GM23338 (cell line): ENCODE measurements at regions not wholly inside any gene's neighbourhood (a gene's known extent, or its start where the extent isn't known, plus 50 kb on each side); places are given as distances from the start of the nearest gene placed in this dataset.
A peak's percentile ranks its signal among the peaks of the same experiment; 100 is the strongest.

Source experiments
- ATAC-seq: fragments of 200-7000 bp; cut with Tn5 transposase; 3 replicates; pipeline ENCODE4 v1.9.1; 2020
- DNase-seq: peaks from one replicate; pipeline ENCODE4 v3.0.0-alpha.2; 2015; ENCODE audit warnings: low spot score
- H2AFZ ChIP-seq: fragments of 200-600 bp; sonication (generic); 2 replicates; pipeline ENCODE4 v1.8.0; 2016; ENCODE audit warnings: antibody characterized with exemption, mild to moderate bottlenecking, moderate library complexity
- H3F3A ChIP-seq: fragments of 200-600 bp; sonication (generic); replicated peaks from 2 replicates; pipeline ENCODE4 v1.8.0; 2017; ENCODE audit warnings: antibody characterized with exemption, mixed run types, low read depth
- H3K27ac ChIP-seq: fragments of 200-600 bp; sonication (generic); 2 replicates; pipeline ENCODE4 v1.6.1; 2016; ENCODE audit warnings: low read depth
- H3K27me3 ChIP-seq: fragments of 200-600 bp; sonication (generic); 2 replicates; pipeline ENCODE4 v1.8.0; 2016; ENCODE audit warnings: mild to moderate bottlenecking, mixed run types, moderate library complexity; ENCODE audit not compliant: insufficient read depth
- H3K36me3 ChIP-seq: fragments of 200-600 bp; sonication (generic); 2 replicates; pipeline ENCODE4 v1.8.0; 2016; ENCODE audit warnings: mild to moderate bottlenecking; ENCODE audit not compliant: insufficient read depth
- H3K4me1 ChIP-seq: fragments of 200-600 bp; sonication (generic); 2 replicates; pipeline ENCODE4 v1.8.0; 2016; ENCODE audit warnings: mild to moderate bottlenecking, moderate library complexity; ENCODE audit not compliant: insufficient read depth
- H3K4me2 ChIP-seq: fragments of 200-600 bp; sonication (generic); 2 replicates; pipeline ENCODE4 v1.7.1; 2017; ENCODE audit warnings: mixed run types
- H3K4me3 ChIP-seq: fragments of 200-600 bp; sonication (generic); 2 replicates; pipeline ENCODE4 v1.6.1; 2016; ENCODE audit warnings: mixed run types
- H3K79me2 ChIP-seq: fragments of 200-600 bp; sonication (generic); replicated peaks from 2 replicates; pipeline ENCODE4 v1.8.0; 2017; ENCODE audit warnings: mild to moderate bottlenecking; ENCODE audit not compliant: insufficient read depth
- H3K9me2 ChIP-seq: fragments of 200-600 bp; sonication (generic); 2 replicates; pipeline ENCODE4 v1.8.0; 2017; ENCODE audit not compliant: insufficient read depth
- H4K20me1 ChIP-seq: fragments of 200-600 bp; sonication (generic); replicated peaks from 2 replicates; pipeline ENCODE4 v1.8.0; 2017; ENCODE audit warnings: mild to moderate bottlenecking; ENCODE audit not compliant: insufficient read depth
- H3K27ac Mint-ChIP-seq: 2 replicates; pipeline ENCODE4 v1.8.0; 2020; ENCODE audit warnings: inconsistent platforms, mild to moderate bottlenecking, moderate library complexity, mixed read lengths
- H3K27me3 Mint-ChIP-seq: 3 replicates; pipeline ENCODE4 v1.8.0; 2022; ENCODE audit warnings: low read depth, mild to moderate bottlenecking, moderate library complexity, mixed read lengths, inconsistent platforms; ENCODE audit not compliant: insufficient read depth, poor library complexity
- H3K36me3 Mint-ChIP-seq: 3 replicates; pipeline ENCODE4 v1.8.0; 2021; ENCODE audit warnings: low read depth, mild to moderate bottlenecking, inconsistent platforms, moderate library complexity, mixed read lengths
- H3K4me1 Mint-ChIP-seq: 3 replicates; pipeline ENCODE4 v1.8.0; 2020; ENCODE audit warnings: mild to moderate bottlenecking, inconsistent platforms, mixed read lengths
- H3K4me3 Mint-ChIP-seq: 3 replicates; pipeline ENCODE4 v1.8.0; 2021; ENCODE audit warnings: moderate library complexity, mild to moderate bottlenecking, inconsistent platforms, mixed read lengths
- H3K9me3 Mint-ChIP-seq: 3 replicates; pipeline ENCODE4 v1.8.0; 2020; ENCODE audit warnings: moderate library complexity, mild to moderate bottlenecking, inconsistent platforms, mixed read lengths
- POLR2AphosphoS5 ChIP-seq: IDR thresholded peaks from 2 replicates; pipeline ENCODE4 v1.6.1; 2016; ENCODE audit warnings: antibody characterized with exemption, low read depth
- STAT1 ChIP-seq: IDR thresholded peaks from one replicate; pipeline ENCODE4 v1.6.1; 2016; ENCODE audit warnings: antibody characterized with exemption; ENCODE audit not compliant: unreplicated experiment
- ZNF114 ChIP-seq: fragments of 250-450 bp; sonication (Bioruptor Pico); IDR thresholded peaks from 2 replicates; pipeline ENCODE4 v1.5.0; 2020; ENCODE audit warnings: mild to moderate bottlenecking, moderate library complexity
- ZNF462 ChIP-seq: fragments of 250-450 bp; sonication (Bioruptor Pico); IDR thresholded peaks from 2 replicates; pipeline ENCODE4 v1.5.0; 2020; ENCODE audit warnings: mild to moderate bottlenecking, moderate library complexity
- TF ChIP-seq, protein P1 (sequence below): IDR thresholded peaks from one replicate; pipeline ENCODE4 v1.6.1; 2018; ENCODE audit warnings: antibody characterized with exemption; ENCODE audit not compliant: unreplicated experiment
- TF ChIP-seq, protein P2 (sequence below), 2 experiments: fragments of 200-600 bp in 1 of 2; sonication (generic) in 1 of 2; conservative IDR thresholded peaks; 2 replicates each; pipeline versions ENCODE4 v1.5.1 to v1.6.1; 2016 to 2017; ENCODE audit warnings: antibody characterized with exemption in 2 of 2, low read depth in 2 of 2, mild to moderate bottlenecking in 2 of 2, moderate library complexity in 1 of 2
- TF ChIP-seq, protein P3 (sequence below): IDR thresholded peaks from 2 replicates; pipeline ENCODE4 v1.6.1; 2016; ENCODE audit warnings: antibody characterized with exemption

DNA sequence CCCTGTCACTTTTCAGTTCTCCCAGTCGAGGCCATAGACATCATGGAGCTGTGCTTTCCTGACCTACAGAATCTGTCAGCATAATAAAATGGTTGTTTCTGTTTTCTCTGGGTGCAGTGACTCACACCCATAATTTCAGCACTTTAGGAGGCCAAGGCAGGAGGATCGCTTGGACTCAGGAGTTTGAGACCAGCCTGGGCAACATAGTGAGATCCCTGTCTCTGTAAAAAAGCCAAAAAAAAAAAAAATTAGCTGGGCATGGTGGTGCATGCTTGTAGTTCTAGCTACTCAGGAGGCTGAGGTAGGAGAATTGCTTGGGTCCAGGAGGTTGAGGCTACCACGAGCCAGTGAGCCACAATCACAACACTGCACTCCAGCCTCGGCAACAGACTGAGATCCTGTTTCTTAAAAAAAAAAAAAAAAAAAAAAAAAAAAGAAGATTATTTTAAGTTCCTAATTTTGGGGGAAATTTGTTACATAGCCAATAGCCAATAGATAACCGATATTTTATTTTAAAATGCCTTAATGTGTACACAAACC is 196.2 kb downstream of the ADSS2 start:
- Mint-ChIP-seq H3K27me3 (no peaks in the 10 kb centered on the region), H3K4me3 (no peak overlapping the region), H3K9me3 (peaks cover 3% of the 10 kb centered on the region; the same call in 2 of the 3 replicates), H3K36me3 (no peaks in the 10 kb centered on the region), H3K27ac (no peak overlapping the region), H3K4me1 (no peaks in the 10 kb centered on the region; the same call in 2 of the 3 replicates)
- TF ChIP-seq, protein P1, sequence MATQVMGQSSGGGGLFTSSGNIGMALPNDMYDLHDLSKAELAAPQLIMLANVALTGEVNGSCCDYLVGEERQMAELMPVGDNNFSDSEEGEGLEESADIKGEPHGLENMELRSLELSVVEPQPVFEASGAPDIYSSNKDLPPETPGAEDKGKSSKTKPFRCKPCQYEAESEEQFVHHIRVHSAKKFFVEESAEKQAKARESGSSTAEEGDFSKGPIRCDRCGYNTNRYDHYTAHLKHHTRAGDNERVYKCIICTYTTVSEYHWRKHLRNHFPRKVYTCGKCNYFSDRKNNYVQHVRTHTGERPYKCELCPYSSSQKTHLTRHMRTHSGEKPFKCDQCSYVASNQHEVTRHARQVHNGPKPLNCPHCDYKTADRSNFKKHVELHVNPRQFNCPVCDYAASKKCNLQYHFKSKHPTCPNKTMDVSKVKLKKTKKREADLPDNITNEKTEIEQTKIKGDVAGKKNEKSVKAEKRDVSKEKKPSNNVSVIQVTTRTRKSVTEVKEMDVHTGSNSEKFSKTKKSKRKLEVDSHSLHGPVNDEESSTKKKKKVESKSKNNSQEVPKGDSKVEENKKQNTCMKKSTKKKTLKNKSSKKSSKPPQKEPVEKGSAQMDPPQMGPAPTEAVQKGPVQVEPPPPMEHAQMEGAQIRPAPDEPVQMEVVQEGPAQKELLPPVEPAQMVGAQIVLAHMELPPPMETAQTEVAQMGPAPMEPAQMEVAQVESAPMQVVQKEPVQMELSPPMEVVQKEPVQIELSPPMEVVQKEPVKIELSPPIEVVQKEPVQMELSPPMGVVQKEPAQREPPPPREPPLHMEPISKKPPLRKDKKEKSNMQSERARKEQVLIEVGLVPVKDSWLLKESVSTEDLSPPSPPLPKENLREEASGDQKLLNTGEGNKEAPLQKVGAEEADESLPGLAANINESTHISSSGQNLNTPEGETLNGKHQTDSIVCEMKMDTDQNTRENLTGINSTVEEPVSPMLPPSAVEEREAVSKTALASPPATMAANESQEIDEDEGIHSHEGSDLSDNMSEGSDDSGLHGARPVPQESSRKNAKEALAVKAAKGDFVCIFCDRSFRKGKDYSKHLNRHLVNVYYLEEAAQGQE: no peak
- TF ChIP-seq, protein P2, sequence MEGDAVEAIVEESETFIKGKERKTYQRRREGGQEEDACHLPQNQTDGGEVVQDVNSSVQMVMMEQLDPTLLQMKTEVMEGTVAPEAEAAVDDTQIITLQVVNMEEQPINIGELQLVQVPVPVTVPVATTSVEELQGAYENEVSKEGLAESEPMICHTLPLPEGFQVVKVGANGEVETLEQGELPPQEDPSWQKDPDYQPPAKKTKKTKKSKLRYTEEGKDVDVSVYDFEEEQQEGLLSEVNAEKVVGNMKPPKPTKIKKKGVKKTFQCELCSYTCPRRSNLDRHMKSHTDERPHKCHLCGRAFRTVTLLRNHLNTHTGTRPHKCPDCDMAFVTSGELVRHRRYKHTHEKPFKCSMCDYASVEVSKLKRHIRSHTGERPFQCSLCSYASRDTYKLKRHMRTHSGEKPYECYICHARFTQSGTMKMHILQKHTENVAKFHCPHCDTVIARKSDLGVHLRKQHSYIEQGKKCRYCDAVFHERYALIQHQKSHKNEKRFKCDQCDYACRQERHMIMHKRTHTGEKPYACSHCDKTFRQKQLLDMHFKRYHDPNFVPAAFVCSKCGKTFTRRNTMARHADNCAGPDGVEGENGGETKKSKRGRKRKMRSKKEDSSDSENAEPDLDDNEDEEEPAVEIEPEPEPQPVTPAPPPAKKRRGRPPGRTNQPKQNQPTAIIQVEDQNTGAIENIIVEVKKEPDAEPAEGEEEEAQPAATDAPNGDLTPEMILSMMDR (conservative IDR thresholded peaks at IDR 0.05; ENCODE audit: low read depth in 2 of 2): no peak
- TF ChIP-seq POLR2AphosphoS5: no peak
- TF ChIP-seq ZNF114 (CRISPR knock-in tag): no peak
- TF ChIP-seq STAT1: no peak
- TF ChIP-seq ZNF462 (CRISPR knock-in tag): no peak
- TF ChIP-seq, protein P3, sequence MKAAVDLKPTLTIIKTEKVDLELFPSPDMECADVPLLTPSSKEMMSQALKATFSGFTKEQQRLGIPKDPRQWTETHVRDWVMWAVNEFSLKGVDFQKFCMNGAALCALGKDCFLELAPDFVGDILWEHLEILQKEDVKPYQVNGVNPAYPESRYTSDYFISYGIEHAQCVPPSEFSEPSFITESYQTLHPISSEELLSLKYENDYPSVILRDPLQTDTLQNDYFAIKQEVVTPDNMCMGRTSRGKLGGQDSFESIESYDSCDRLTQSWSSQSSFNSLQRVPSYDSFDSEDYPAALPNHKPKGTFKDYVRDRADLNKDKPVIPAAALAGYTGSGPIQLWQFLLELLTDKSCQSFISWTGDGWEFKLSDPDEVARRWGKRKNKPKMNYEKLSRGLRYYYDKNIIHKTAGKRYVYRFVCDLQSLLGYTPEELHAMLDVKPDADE: no peak
- Histone ChIP-seq H3K79me2 (no peaks in the 10 kb centered on the region), H3K4me2 (no peak overlapping the region), H3K27ac (no peak overlapping the region), H3K9me2 (no peaks in the 10 kb centered on the region), H2AFZ (0 out of 2 replicates have a peak overlapping the region, but pooled peaks have one; percentile 98), H3K4me3 (no peak overlapping the region), H3K36me3 (no peaks in the 10 kb centered on the region), H3F3A (no peaks in the 10 kb centered on the region), H4K20me1 (no peaks in the 10 kb centered on the region), H3K4me1 (no peaks in the 10 kb centered on the region), H3K27me3 (no peaks in the 10 kb centered on the region)
- DNase-seq (no peak), ATAC-seq (no peak)
